ENCODE measurements at regions not wholly inside any gene's neighbourhood (a gene's known extent, or its start where the extent isn't known, plus 50 kb on each side); places are given as distances from the start of the nearest gene placed in this dataset.
"Not testable (repeated sequence)": the region's sequence is repeated elsewhere in the genome, so short reads cannot be mapped to it uniquely, and the experiment has no call there.

- DNase-seq, result no peak
- intact Hi-C loops (cut with DNase I), result no loop called here
- H3K27me3 ChIP-seq, result no peaks in the 10 kb centered on the region
- no peaks in the 10 kb centered on the region for H3K9me3 ChIP-seq
- TF ChIP-seq CTCF (IDR thresholded peaks at IDR 0.05), result no peak
- no peak for TF ChIP-seq POLR2A (IDR thresholded peaks at IDR 0.05)
- 76% methylated on average over 3 of the region's 3 CpGs for WGBS (ENCODE audit: insufficient coverage, low coverage, low lambda C conversion rate, missing lambda C conversion rate)
- ATAC-seq, result no peak
- H3K4me1 ChIP-seq, result no peaks in the 10 kb centered on the region
- no peaks in the 10 kb centered on the region for H3K36me3 ChIP-seq
- no peak overlapping the region for H3K27ac ChIP-seq
- H3K4me3 ChIP-seq, result no peak overlapping the region
These were observed 73.2 kb upstream of the GADD45A start for GRCh38 chr1:67611846-67612245.

GRCh38 chr1:67612788-67613241, 72.2 kb upstream of the GADD45A start:
- Histone ChIP-seq H3K27ac (no peak overlapping the region), H3K9me3 (no peaks in the 10 kb centered on the region), H3K4me1 (no peaks in the 10 kb centered on the region), H3K4me3 (no peak overlapping the region), H3K36me3 (no peaks in the 10 kb centered on the region), H3K27me3 (no peaks in the 10 kb centered on the region)
- ATAC-seq, result peak in 3 of 4 donors; percentile 37 to 66 (median 54)
- no peak for DNase-seq
- intact Hi-C loops (cut with DNase I), result no loop called here
- no peak for TF ChIP-seq POLR2A (IDR thresholded peaks at IDR 0.05)
- no peak for TF ChIP-seq CTCF (IDR thresholded peaks at IDR 0.05)
- no CpG with 5 or more reads among the region's 4 CpGs for whole genome bisulfite sequencing (ENCODE audit: insufficient coverage, low coverage, low lambda C conversion rate, missing lambda C conversion rate)

GRCh38 chr1:67613479-67613878, 71.5 kb upstream of the GADD45A start:
- H3K4me1 ChIP-seq; ATAC-seq; intact Hi-C loops (cut with DNase I); H3K27ac ChIP-seq; H3K36me3 ChIP-seq; H3K4me3 ChIP-seq; DNase-seq; H3K27me3 ChIP-seq; H3K9me3 ChIP-seq: not testable (repeated sequence)
- WGBS (ENCODE audit: insufficient coverage, low coverage, low lambda C conversion rate, missing lambda C conversion rate), result 92% methylated on average over 5 of the region's 8 CpGs

- H3K4me3 ChIP-seq, result no peak overlapping the region
- 61% methylated on average over 3 of the region's 3 CpGs for WGBS (ENCODE audit: insufficient coverage, low coverage, low lambda C conversion rate, missing lambda C conversion rate)
- no peaks in the 10 kb centered on the region for H3K36me3 ChIP-seq
- intact Hi-C loops (cut with DNase I), result no loop called here
- ATAC-seq (peak in 1 of 4 donors; percentile 8), DNase-seq (no peak)
- H3K27me3 ChIP-seq, result no peaks in the 10 kb centered on the region
- TF ChIP-seq CTCF (IDR thresholded peaks at IDR 0.05) (no peak), POLR2A (IDR thresholded peaks at IDR 0.05) (no peak)
- no peak overlapping the region for H3K27ac ChIP-seq
- no peaks in the 10 kb centered on the region for H3K9me3 ChIP-seq
- H3K4me1 ChIP-seq, result peaks cover 0 to 6% (median 0%) of the 10 kb centered on the region in 4 donors
These were observed 70.5 kb upstream of the GADD45A start for GRCh38 chr1:67614511-67614934.

- TF ChIP-seq CTCF (IDR thresholded peaks at IDR 0.05), result no peak
- intact Hi-C loops (cut with DNase I), result no loop called here
- no peak overlapping the region for H3K27ac ChIP-seq
- ATAC-seq (no peak), DNase-seq (no peak)
- H3K4me1 ChIP-seq, result peaks cover 0 to 6% (median 0%) of the 10 kb centered on the region in 4 donors
- H3K9me3 ChIP-seq, result no peaks in the 10 kb centered on the region
- H3K36me3 ChIP-seq, result no peaks in the 10 kb centered on the region
- H3K4me3 ChIP-seq, result no peak overlapping the region
- H3K27me3 ChIP-seq, result no peaks in the 10 kb centered on the region
- 100% methylated on average over 1 of the region's 1 CpG for WGBS (ENCODE audit: insufficient coverage, low coverage, low lambda C conversion rate, missing lambda C conversion rate)
These were observed 69.1 kb upstream of the GADD45A start for GRCh38 chr1:67615886-67616285.
